Activated T-helper 1 cell treated with anti-CD3 and anti-CD28 coated beads, Interleukin-12 subunit alpha, Interleukin-12 subunit beta, Interleukin-2, Interleukin-4 antibody, amounts not matched to agents 30 ng/mL and 10 ng/mL and 1 ng/mL, durations not matched to agents 14 hours and 24 hours and 36 hours (primary cell): ENCODE measurements at regions not wholly inside any gene's neighbourhood (a gene's known extent, or its start where the extent isn't known, plus 50 kb on each side); places are given as distances from the start of the nearest gene placed in this dataset.
"Not testable (repeated sequence)": the region's sequence is repeated elsewhere in the genome, so short reads cannot be mapped to it uniquely, and the experiment has no call there.

Experiments
- DNase-seq: peaks from one replicate; pipeline ENCODE4 v3.0.0; 2021; ENCODE audit warnings: low spot score
- H3K27ac Mint-ChIP-seq: one replicate; pipeline ENCODE4 v1.8.0; 2021; ENCODE audit warnings: mild to moderate bottlenecking, mixed read lengths
- H3K27me3 Mint-ChIP-seq: one replicate; pipeline ENCODE4 v1.8.0; 2022; ENCODE audit warnings: mild to moderate bottlenecking, moderate library complexity, mixed read lengths; ENCODE audit not compliant: insufficient read depth
- H3K36me3 Mint-ChIP-seq: one replicate; pipeline ENCODE4 v1.8.0; 2021; ENCODE audit warnings: low read depth, mixed read lengths
- H3K4me1 Mint-ChIP-seq: one replicate; pipeline ENCODE4 v1.8.0; 2021; ENCODE audit warnings: low read depth, mixed read lengths
- H3K4me3 Mint-ChIP-seq: one replicate; pipeline ENCODE4 v1.8.0; 2021; ENCODE audit warnings: mild to moderate bottlenecking, moderate library complexity, mixed read lengths
- H3K9me3 Mint-ChIP-seq: one replicate; pipeline ENCODE4 v1.8.0; 2021; ENCODE audit warnings: mixed read lengths
- intact Hi-C: fragments of 100-400 bp; cut with micrococcal nuclease; formaldehyde crosslinking; loops from one replicate; pipeline ENCODE4 v1.15.1; 2024

- Mint-ChIP-seq H3K27me3 (no peaks in the 10 kb centered on the region), H3K9me3 (peaks cover 16% of the 10 kb centered on the region), H3K36me3 (no peaks in the 10 kb centered on the region), H3K27ac (no peak overlapping the region), H3K4me3 (no peak overlapping the region), H3K4me1 (no peaks in the 10 kb centered on the region)
- no peak for DNase-seq
- intact Hi-C loops = no loop called here
Measured at GRCh38 chr13:22877421-22877820, 303.4 kb upstream of the SGCG start.

GRCh38 chr13:22880741-22881720 is 299.7 kb upstream of the SGCG start:
- Mint-ChIP-seq H3K36me3 (no peaks in the 10 kb centered on the region), H3K27ac (no peak overlapping the region), H3K4me3 (no peak overlapping the region), H3K27me3 (no peaks in the 10 kb centered on the region), H3K4me1 (no peaks in the 10 kb centered on the region), H3K9me3 (peaks cover 3% of the 10 kb centered on the region)
- no peak for DNase-seq
- intact Hi-C loops = no loop called here

DNA sequence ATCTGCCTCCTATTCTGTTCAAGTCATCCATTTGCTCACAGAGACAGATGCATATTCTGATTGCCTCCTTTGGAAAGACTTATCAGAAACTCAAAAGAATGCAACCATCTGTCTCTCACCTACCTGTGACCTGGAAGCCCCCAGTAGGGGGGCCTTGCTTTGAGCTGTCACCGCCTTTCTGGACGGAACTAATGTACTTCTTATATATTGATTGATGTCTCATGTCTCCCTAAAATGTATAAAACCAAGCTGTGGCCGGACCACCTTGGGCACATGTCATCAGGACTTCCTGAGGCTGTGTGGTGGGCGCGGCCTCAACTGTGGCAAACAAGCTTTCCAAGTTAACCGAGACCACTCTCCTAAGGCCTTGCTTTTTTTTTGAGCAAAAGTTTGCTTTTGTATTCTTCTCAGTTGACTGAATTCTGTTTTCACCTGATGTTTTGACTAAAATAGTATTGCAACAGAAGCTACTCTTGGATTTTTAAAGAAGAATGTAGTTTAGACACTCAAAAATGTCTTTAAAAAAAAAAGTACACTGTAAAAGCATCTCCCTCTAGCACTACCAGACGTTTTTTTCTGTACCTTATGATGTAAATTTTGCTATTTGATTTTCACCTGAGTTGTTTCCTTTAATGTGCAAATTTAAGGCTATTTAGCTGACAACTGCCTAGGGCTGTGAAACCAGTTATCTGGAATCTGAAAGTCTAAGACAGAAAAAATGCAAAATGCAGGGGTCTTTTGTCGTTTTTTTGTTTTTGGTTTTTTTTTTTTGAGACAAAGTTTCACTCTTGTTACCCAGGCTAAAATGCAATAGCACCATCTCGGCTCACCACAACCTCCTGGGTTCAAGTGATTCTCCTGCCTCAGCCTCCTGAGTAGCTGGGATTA is 298.8 kb upstream of the SGCG start:
- H3K9me3 Mint-ChIP-seq, H3K4me1 Mint-ChIP-seq, H3K27me3 Mint-ChIP-seq, DNase-seq, H3K27ac Mint-ChIP-seq, H3K4me3 Mint-ChIP-seq, intact Hi-C loops, H3K36me3 Mint-ChIP-seq: not testable (repeated sequence)

DNA sequence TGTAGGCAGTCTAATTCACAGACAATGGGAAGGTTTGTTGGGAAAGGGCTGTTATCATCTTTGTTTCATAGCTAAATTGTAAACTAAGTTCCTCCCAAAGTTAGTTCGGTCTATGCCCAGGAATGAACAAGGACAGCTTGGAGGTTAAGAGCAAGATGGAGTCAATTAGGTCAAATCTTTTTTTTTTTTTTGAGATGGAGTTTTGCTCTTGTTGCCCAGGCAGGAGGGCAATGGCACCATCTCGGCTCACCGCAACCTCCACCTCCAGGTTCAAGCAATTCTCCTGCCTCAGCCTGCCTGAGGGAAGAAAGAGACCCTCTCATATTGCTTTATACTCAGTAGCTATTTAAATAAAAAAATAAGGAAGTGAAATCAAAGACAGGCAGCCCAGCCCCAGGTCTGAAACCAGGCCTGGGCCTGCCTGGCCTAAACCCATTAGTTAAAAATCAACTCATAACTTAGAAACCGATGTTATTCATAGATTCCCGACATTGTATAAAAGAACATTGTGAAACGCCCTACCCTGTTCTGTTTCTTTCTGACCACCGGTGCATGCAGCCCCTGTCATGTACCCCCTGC is 297.4 kb upstream of the SGCG start:
- no peaks in the 10 kb centered on the region for H3K36me3 Mint-ChIP-seq
- no peaks in the 10 kb centered on the region for H3K27me3 Mint-ChIP-seq
- H3K4me1 Mint-ChIP-seq = no peaks in the 10 kb centered on the region
- H3K27ac Mint-ChIP-seq = no peak overlapping the region
- H3K4me3 Mint-ChIP-seq = no peak overlapping the region
- intact Hi-C loops = no loop called here
- no peak for DNase-seq
- H3K9me3 Mint-ChIP-seq = no peaks in the 10 kb centered on the region

GRCh38 chr13:22883956-22884355 is 296.8 kb upstream of the SGCG start:
- Mint-ChIP-seq H3K9me3 (no peaks in the 10 kb centered on the region), H3K27ac (no peak overlapping the region), H3K27me3 (no peaks in the 10 kb centered on the region), H3K36me3 (no peaks in the 10 kb centered on the region), H3K4me3 (no peak overlapping the region), H3K4me1 (no peaks in the 10 kb centered on the region)
- DNase-seq = no peak
- intact Hi-C loops = no loop called here

DNA sequence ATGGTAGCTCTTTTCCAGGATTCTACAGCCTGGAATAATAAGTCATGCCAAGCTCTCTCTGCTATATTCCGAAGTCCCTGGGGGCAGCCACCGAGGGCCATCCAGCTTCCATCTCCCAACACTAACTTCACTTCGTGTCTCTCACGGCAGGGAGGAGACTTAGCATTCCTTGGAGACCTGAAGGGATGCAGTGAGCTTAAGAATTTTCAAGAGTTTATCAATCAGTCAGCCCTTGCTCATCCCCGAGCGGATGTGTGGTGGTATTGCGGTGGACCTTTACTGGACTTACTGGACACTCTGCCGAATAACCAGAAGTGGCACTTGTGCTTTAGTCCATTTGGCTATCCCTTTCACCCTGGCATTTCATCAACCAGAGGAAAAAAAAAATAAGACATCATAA is 294.7 kb upstream of the SGCG start:
- intact Hi-C loops, H3K36me3 Mint-ChIP-seq, H3K27ac Mint-ChIP-seq, H3K9me3 Mint-ChIP-seq, H3K4me3 Mint-ChIP-seq, H3K27me3 Mint-ChIP-seq, DNase-seq, H3K4me1 Mint-ChIP-seq: not testable (repeated sequence)

- DNase-seq, H3K4me1 Mint-ChIP-seq, H3K9me3 Mint-ChIP-seq, H3K27ac Mint-ChIP-seq, H3K27me3 Mint-ChIP-seq, intact Hi-C loops, H3K4me3 Mint-ChIP-seq, H3K36me3 Mint-ChIP-seq: not testable (repeated sequence)
Measured at GRCh38 chr13:22889376-22889775, 291.4 kb upstream of the SGCG start.

DNA sequence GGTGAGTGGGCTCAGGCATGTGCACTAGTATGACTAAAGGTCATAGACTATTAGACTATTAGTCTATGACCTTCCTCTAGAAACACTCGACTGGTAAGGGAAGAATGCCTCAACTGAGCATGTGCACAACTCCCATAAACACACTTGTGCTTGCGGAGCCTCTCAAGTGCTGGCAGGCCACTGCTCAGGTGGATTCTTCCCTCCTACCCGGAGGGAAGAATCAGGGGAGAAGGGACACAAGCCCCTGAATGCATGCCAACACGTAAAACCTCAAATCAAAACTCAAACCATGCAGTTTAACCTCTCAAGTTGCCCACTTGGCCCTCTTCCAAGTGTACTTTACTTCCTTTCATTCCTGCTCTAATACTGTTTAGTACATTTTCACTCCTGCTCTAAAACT is 287.6 kb upstream of the SGCG start:
- H3K4me3 Mint-ChIP-seq = no peak overlapping the region
- intact Hi-C loops = no loop called here
- peaks cover 6% of the 10 kb centered on the region for H3K9me3 Mint-ChIP-seq
- H3K36me3 Mint-ChIP-seq = no peaks in the 10 kb centered on the region
- no peak for DNase-seq
- H3K4me1 Mint-ChIP-seq = no peaks in the 10 kb centered on the region
- H3K27ac Mint-ChIP-seq = no peak overlapping the region
- H3K27me3 Mint-ChIP-seq = peaks cover 2% of the 10 kb centered on the region

DNA sequence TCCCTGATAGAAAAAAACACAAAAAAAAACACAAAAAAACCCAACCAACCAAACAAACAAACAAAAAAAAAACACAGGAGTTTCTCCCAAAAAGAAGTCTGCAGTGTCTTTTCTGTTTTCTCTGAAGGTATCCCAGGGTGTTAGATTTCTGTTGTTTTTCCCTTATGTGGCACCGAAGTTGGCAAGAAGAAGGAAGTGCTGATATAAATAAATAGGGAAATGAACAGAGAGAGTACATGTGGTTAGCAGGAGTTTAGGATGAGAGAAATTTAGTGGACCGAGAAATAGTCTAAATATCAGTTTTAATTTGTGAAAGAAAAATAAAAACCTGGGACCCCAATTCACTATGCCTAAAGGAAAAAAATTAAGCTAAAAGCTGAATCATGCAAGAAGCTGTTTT is 287.0 kb upstream of the SGCG start:
- intact Hi-C loops = no loop called here
- no peak overlapping the region for H3K27ac Mint-ChIP-seq
- H3K4me3 Mint-ChIP-seq = no peak overlapping the region
- H3K4me1 Mint-ChIP-seq = no peaks in the 10 kb centered on the region
- peaks cover 6% of the 10 kb centered on the region for H3K9me3 Mint-ChIP-seq
- peaks cover 2% of the 10 kb centered on the region for H3K27me3 Mint-ChIP-seq
- H3K36me3 Mint-ChIP-seq = no peaks in the 10 kb centered on the region
- no peak for DNase-seq

DNA sequence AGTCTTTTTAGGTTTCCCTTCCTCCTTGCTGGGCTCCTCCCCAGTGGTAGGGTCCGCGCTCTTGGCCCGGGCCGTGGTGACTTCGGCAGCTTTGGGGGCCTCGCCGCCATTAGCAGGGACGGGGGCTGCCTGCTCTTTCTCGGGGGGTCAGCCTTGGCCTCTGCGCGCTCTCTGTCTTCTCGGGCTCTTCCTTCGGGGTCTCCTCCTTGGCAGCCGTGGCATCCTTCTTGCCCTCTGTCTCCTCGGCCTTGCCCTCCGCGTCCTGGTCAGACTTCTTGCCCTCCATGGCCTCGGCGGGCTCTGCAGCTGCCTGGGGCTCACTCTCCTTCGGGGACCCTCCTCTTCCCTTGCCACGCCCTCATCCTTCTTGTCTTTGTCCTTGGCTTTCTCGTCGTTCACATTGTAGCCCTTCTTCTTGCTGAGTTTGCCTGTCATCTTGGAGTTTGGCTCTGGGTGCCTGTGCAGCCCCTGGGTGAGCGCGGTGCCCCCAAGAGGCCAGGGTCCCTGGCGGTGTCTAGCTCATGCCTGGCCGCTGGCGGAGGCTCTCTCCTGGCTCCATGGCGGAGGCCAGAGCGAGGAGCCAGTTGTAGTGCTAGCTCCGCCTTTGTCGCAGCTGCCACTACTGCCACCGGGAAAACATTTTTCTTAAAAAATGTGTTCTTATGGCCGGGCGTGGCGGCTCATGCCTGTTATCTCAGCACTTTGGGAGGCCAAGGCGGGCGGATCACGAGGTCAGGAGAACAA is 283.0 kb upstream of the SGCG start:
- intact Hi-C loops = no loop called here
- Mint-ChIP-seq H3K27me3 (peaks cover 2% of the 10 kb centered on the region), H3K4me3 (no peak overlapping the region), H3K27ac (no peak overlapping the region), H3K36me3 (no peaks in the 10 kb centered on the region), H3K4me1 (no peaks in the 10 kb centered on the region), H3K9me3 (peaks cover 8% of the 10 kb centered on the region)
- DNase-seq = no peak

GRCh38 chr13:22900416-22900951 is 280.3 kb upstream of the SGCG start:
- H3K4me1 Mint-ChIP-seq, intact Hi-C loops, H3K27ac Mint-ChIP-seq, H3K9me3 Mint-ChIP-seq, DNase-seq, H3K27me3 Mint-ChIP-seq, H3K36me3 Mint-ChIP-seq, H3K4me3 Mint-ChIP-seq: not testable (repeated sequence)

- Mint-ChIP-seq H3K4me1 (no peaks in the 10 kb centered on the region), H3K27ac (no peak overlapping the region), H3K36me3 (no peaks in the 10 kb centered on the region), H3K9me3 (peaks cover 7% of the 10 kb centered on the region), H3K4me3 (no peak overlapping the region), H3K27me3 (no peaks in the 10 kb centered on the region)
- DNase-seq = no peak
- intact Hi-C loops = no loop called here
Measured at GRCh38 chr13:22903301-22903700, 277.5 kb upstream of the SGCG start.
